Keratinocyte (primary cell): ENCODE measurements at regions not wholly inside any gene's neighbourhood (a gene's known extent, or its start where the extent isn't known, plus 50 kb on each side); places are given as distances from the start of the nearest gene placed in this dataset.

Experiments used
- DNase-seq: peaks from one replicate; pipeline ENCODE4 v3.0.0-alpha.2; 2011; ENCODE audit warnings: low read depth, missing footprints, low spot score
- FAIRE-seq: peaks from 2 replicates; lab custom pipeline; 2011; peaks lifted over from hg19 to GRCh38; lab: Jason Lieb, UNC
- H2AFZ ChIP-seq: 2 replicates; pipeline ENCODE4 v1.6.0; 2012; ENCODE audit warnings: low read length, control low read depth, inconsistent platforms; ENCODE audit not compliant: control insufficient read depth
- H3K27ac ChIP-seq: 2 replicates; pipeline ENCODE4 v1.5.1; 2011; ENCODE audit warnings: low read length; ENCODE audit not compliant: control insufficient read depth, insufficient read depth
- H3K27me3 ChIP-seq: 3 replicates; pipeline ENCODE4 v1.6.0; 2011; ENCODE audit warnings: low read length; ENCODE audit not compliant: control insufficient read depth, insufficient read depth; ENCODE audit errors: extremely low read depth
- H3K36me3 ChIP-seq, 2 experiments: 2 replicates in 1 of 2; 3 replicates in 1 of 2; pipeline ENCODE4 v1.5.1; 2011; ENCODE audit warnings: low read length in 2 of 2, mild to moderate bottlenecking in 1 of 2; ENCODE audit not compliant: control insufficient read depth in 2 of 2, insufficient read depth in 2 of 2; ENCODE audit errors: extremely low read depth in 1 of 2
- H3K4me1 ChIP-seq: 3 replicates; pipeline ENCODE4 v1.5.1; 2011; ENCODE audit warnings: low read length; ENCODE audit not compliant: control insufficient read depth, insufficient read depth; ENCODE audit errors: extremely low read depth
- H3K4me2 ChIP-seq: 3 replicates; pipeline ENCODE4 v1.6.0; 2011; ENCODE audit warnings: low read depth, low read length; ENCODE audit not compliant: control insufficient read depth, insufficient read depth; ENCODE audit errors: extremely low read depth
- H3K4me3 ChIP-seq, 3 experiments: fragments of 200-600 bp in 1 of 3; sonication (generic) in 1 of 3; 2 replicates in 2 of 3; 3 replicates in 1 of 3; pipeline ENCODE4 v1.5.1; 2011 to 2016; ENCODE audit warnings: low read length in 3 of 3, mild to moderate bottlenecking in 3 of 3, control low read depth in 2 of 3, inconsistent platforms in 1 of 3, low read depth in 1 of 3, mixed read lengths in 1 of 3, mixed run types in 1 of 3, moderate library complexity in 1 of 3; ENCODE audit not compliant: control insufficient read depth in 2 of 3, insufficient read depth in 2 of 3; ENCODE audit errors: extremely low read depth in 1 of 3
- H3K79me2 ChIP-seq: 2 replicates; pipeline ENCODE4 v1.6.0; 2012; ENCODE audit warnings: low read length; ENCODE audit not compliant: control insufficient read depth, insufficient read depth
- H3K9ac ChIP-seq: 3 replicates; pipeline ENCODE4 v1.6.0; 2011; ENCODE audit warnings: low read length; ENCODE audit not compliant: control insufficient read depth, insufficient read depth; ENCODE audit errors: extremely low read depth
- H3K9me1 ChIP-seq: 3 replicates; pipeline ENCODE4 v1.6.0; 2011; ENCODE audit warnings: low read length; ENCODE audit not compliant: control insufficient read depth, insufficient read depth; ENCODE audit errors: extremely low read depth
- H3K9me3 ChIP-seq: 2 replicates; pipeline ENCODE4 v1.5.1; 2012; ENCODE audit warnings: low read depth, low read length; ENCODE audit not compliant: control insufficient read depth
- H4K20me1 ChIP-seq: 3 replicates; pipeline ENCODE4 v1.6.0; 2011; ENCODE audit warnings: low read length; ENCODE audit not compliant: control insufficient read depth, insufficient read depth; ENCODE audit errors: extremely low read depth
- CTCF ChIP-seq, 3 experiments: IDR thresholded peaks in 1 of 3; conservative IDR thresholded peaks in 1 of 3; optimal IDR thresholded peaks in 1 of 3; 2 replicates in 2 of 3; 3 replicates in 1 of 3; pipeline versions ENCODE3 to v1.5.1; 2011; ENCODE audit warnings: low read length in 3 of 3, mild to moderate bottlenecking in 3 of 3, moderate library complexity in 2 of 3, control low read depth in 1 of 3, inconsistent platforms in 1 of 3; ENCODE audit not compliant: insufficient read depth in 2 of 3; ENCODE audit errors: extremely low read depth in 1 of 3
- EZH2 ChIP-seq: IDR thresholded peaks from one replicate; pipeline ENCODE4 v1.6.1; 2012; ENCODE audit warnings: inconsistent platforms, mild to moderate bottlenecking, low read length, moderate library complexity
- dilution Hi-C: fragments of 300-500 bp; cut with MboI; formaldehyde crosslinking; loops from one replicate; pipeline ENCODE4 v1.7.0; 2020; ENCODE audit warnings: low sequenced_read_pairs; ENCODE audit not compliant: extremely low pct_ligation_motif_present

- FAIRE-seq (no peak), DNase-seq (no peak)
- Histone ChIP-seq H3K9me3 (no peaks in the 10 kb centered on the region), H3K9me1 (no peaks in the 10 kb centered on the region), H3K4me2 (no peak overlapping the region), H3K36me3 (no peaks in the 10 kb centered on the region), H3K27me3 (no peaks in the 10 kb centered on the region), H3K9ac (no peak overlapping the region), H3K4me3 (no peak overlapping the region), H3K4me1 (no peaks in the 10 kb centered on the region), H2AFZ (no peak overlapping the region), H3K27ac (no peak overlapping the region), H4K20me1 (no peaks in the 10 kb centered on the region), H3K79me2 (no peaks in the 10 kb centered on the region)
- dilution Hi-C loops = no loop called here
- no peak for TF ChIP-seq EZH2
- no peak for TF ChIP-seq CTCF (optimal IDR thresholded peaks at IDR 0.05 in 1 of 3, IDR thresholded peaks at IDR 0.05 in 1 of 3, conservative IDR thresholded peaks at IDR 0.05 in 1 of 3; ENCODE audit: extremely low read depth in 1 of 3, insufficient read depth in 2 of 3, low read length in 3 of 3)
Measured at GRCh38 chr3:106514431-106514830, 645.6 kb upstream of the CBLB start.

GRCh38 chr3:106518516-106518915 lies 649.7 kb upstream of the CBLB start:
- FAIRE-seq = no peak
- Histone ChIP-seq H3K36me3 (no peaks in the 10 kb centered on the region), H4K20me1 (no peaks in the 10 kb centered on the region), H3K4me3 (no peak overlapping the region), H3K79me2 (no peaks in the 10 kb centered on the region), H3K27me3 (no peaks in the 10 kb centered on the region), H3K9me3 (no peaks in the 10 kb centered on the region), H3K9me1 (no peaks in the 10 kb centered on the region), H3K4me2 (no peak overlapping the region), H3K27ac (no peak overlapping the region), H2AFZ (no peak overlapping the region), H3K4me1 (no peaks in the 10 kb centered on the region), H3K9ac (no peak overlapping the region)
- DNase-seq = no peak
- no peak for TF ChIP-seq CTCF (optimal IDR thresholded peaks at IDR 0.05 in 1 of 3, IDR thresholded peaks at IDR 0.05 in 1 of 3, conservative IDR thresholded peaks at IDR 0.05 in 1 of 3; ENCODE audit: extremely low read depth in 1 of 3, insufficient read depth in 2 of 3, low read length in 3 of 3)
- no peak for TF ChIP-seq EZH2
- dilution Hi-C loops = no loop called here
